ENCODE measurements at regions not wholly inside any gene's neighbourhood (a gene's known extent, or its start where the extent isn't known, plus 50 kb on each side); places are given as distances from the start of the nearest gene placed in this dataset.

GRCh38 chr7:152924826-152925411 is 165.4 kb downstream of the ACTR3B start:
- TF ChIP-seq, protein P1, sequence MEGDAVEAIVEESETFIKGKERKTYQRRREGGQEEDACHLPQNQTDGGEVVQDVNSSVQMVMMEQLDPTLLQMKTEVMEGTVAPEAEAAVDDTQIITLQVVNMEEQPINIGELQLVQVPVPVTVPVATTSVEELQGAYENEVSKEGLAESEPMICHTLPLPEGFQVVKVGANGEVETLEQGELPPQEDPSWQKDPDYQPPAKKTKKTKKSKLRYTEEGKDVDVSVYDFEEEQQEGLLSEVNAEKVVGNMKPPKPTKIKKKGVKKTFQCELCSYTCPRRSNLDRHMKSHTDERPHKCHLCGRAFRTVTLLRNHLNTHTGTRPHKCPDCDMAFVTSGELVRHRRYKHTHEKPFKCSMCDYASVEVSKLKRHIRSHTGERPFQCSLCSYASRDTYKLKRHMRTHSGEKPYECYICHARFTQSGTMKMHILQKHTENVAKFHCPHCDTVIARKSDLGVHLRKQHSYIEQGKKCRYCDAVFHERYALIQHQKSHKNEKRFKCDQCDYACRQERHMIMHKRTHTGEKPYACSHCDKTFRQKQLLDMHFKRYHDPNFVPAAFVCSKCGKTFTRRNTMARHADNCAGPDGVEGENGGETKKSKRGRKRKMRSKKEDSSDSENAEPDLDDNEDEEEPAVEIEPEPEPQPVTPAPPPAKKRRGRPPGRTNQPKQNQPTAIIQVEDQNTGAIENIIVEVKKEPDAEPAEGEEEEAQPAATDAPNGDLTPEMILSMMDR (IDR thresholded peaks at IDR 0.05): no peak
- peak; percentile 14 for TF ChIP-seq EZH2 (IDR thresholded peaks at IDR 0.05)
- TF ChIP-seq EZH2phosphoT487 (IDR thresholded peaks at IDR 0.05): no peak

Measured in neural progenitor cell (in vitro differentiated cells).